MCF 10A (cell line): ENCODE measurements at regions not wholly inside any gene's neighbourhood (a gene's known extent, or its start where the extent isn't known, plus 50 kb on each side); places are given as distances from the start of the nearest gene placed in this dataset.
"Not testable (repeated sequence)": the region's sequence is repeated elsewhere in the genome, so short reads cannot be mapped to it uniquely, and the experiment has no call there.

ENCODE experiments used
- BruUV-seq: library from RNA; stranded (reverse); fragments of 400-500 nt; replicated peaks from 2 replicates; lab custom pipeline; 2021; lab: Mats Ljungman, UMichigan
- CTCF ChIA-PET: fragments of 300-600 bp; sonication (Branson Sonifier 250); formaldehyde crosslinking; extraction: SDS; loops from one replicate; lab custom pipeline; 2021; ENCODE audit warnings: antibody characterized with exemption, inconsistent platforms; lab: Yijun Ruan, JAX
- POLR2A ChIA-PET: fragments of 300-600, 350-650 bp; sonication (Branson Sonifier 250); formaldehyde crosslinking; extraction: SDS; loops from one replicate; lab custom pipeline; 2020; ENCODE audit warnings: antibody characterized with exemption, inconsistent platforms; lab: Yijun Ruan, JAX
- DNase-seq: peaks from one replicate; pipeline ENCODE4 v3.0.0-alpha.2; 2018; ENCODE audit not compliant: unreplicated experiment
- H3K27ac Mint-ChIP-seq: one replicate; pipeline ENCODE4 v1.8.0; 2022; ENCODE audit warnings: mild to moderate bottlenecking, low read depth, mixed read lengths; ENCODE audit not compliant: unreplicated experiment
- H3K27me3 Mint-ChIP-seq: one replicate; pipeline ENCODE4 v1.8.0; 2022; ENCODE audit warnings: mixed read lengths; ENCODE audit not compliant: insufficient read depth, unreplicated experiment
- H3K36me3 Mint-ChIP-seq: one replicate; pipeline ENCODE4 v1.8.0; 2022; ENCODE audit warnings: mild to moderate bottlenecking, moderate library complexity, mixed read lengths; ENCODE audit not compliant: insufficient read depth, unreplicated experiment
- H3K4me1 Mint-ChIP-seq: one replicate; pipeline ENCODE4 v1.8.0; 2022; ENCODE audit warnings: mixed read lengths; ENCODE audit not compliant: insufficient read depth, unreplicated experiment
- H3K4me3 Mint-ChIP-seq: one replicate; pipeline ENCODE4 v1.8.0; 2022; ENCODE audit warnings: mild to moderate bottlenecking, moderate library complexity, mixed read lengths; ENCODE audit not compliant: unreplicated experiment
- H3K9me3 Mint-ChIP-seq: one replicate; pipeline ENCODE4 v1.8.0; 2022; ENCODE audit warnings: mixed read lengths; ENCODE audit not compliant: unreplicated experiment
- intact Hi-C: fragments of 100-400 bp; cut with micrococcal nuclease; formaldehyde crosslinking; loops from 2 replicates; pipeline ENCODE4 v1.14.1; 2022
- TF ChIP-seq, protein P1 (sequence below): fragments of 200-600 bp; IDR thresholded peaks from one replicate; pipeline ENCODE4 v1.8.0; 2022; ENCODE audit warnings: antibody characterized with exemption, mild to moderate bottlenecking; ENCODE audit not compliant: unreplicated experiment

- H3K27ac Mint-ChIP-seq: no peak overlapping the region
- H3K9me3 Mint-ChIP-seq: no peaks in the 10 kb centered on the region
- TF ChIP-seq, protein P1, sequence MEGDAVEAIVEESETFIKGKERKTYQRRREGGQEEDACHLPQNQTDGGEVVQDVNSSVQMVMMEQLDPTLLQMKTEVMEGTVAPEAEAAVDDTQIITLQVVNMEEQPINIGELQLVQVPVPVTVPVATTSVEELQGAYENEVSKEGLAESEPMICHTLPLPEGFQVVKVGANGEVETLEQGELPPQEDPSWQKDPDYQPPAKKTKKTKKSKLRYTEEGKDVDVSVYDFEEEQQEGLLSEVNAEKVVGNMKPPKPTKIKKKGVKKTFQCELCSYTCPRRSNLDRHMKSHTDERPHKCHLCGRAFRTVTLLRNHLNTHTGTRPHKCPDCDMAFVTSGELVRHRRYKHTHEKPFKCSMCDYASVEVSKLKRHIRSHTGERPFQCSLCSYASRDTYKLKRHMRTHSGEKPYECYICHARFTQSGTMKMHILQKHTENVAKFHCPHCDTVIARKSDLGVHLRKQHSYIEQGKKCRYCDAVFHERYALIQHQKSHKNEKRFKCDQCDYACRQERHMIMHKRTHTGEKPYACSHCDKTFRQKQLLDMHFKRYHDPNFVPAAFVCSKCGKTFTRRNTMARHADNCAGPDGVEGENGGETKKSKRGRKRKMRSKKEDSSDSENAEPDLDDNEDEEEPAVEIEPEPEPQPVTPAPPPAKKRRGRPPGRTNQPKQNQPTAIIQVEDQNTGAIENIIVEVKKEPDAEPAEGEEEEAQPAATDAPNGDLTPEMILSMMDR: no peak
- H3K4me1 Mint-ChIP-seq: no peaks in the 10 kb centered on the region
- no peak overlapping the region for H3K4me3 Mint-ChIP-seq
- ChIA-PET POLR2A (no interaction called here), CTCF (no interaction called here)
- peaks cover 7% of the 10 kb centered on the region for H3K36me3 Mint-ChIP-seq
- DNase-seq: no peak
- H3K27me3 Mint-ChIP-seq: no peaks in the 10 kb centered on the region
- BruUV-seq: no TSS peak
- intact Hi-C loops: no loop called here
These were observed 56.9 kb upstream of the ZNF254 start for GRCh38 chr19:24029941-24030636.

DNA sequence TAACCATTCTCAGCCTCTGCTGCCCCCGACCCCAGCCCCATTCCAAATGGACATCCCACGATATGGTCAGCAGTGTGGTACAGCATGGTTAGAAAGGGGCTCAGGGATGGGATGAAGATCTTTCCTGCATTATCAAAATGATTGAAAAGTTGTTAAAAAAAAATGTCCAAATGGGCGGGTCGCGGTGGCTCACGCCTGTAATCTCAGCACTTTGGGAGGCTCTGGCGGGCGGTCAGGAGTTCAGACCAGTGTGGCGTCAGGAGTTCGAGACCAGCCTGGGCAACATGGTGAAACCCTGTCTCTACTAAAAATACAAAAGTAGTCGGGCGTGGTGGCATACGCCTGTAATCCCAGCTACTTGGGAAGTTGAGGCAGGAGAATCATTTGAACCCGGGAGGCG lies 54.3 kb upstream of the ZNF254 start:
- H3K27me3 Mint-ChIP-seq: no peaks in the 10 kb centered on the region
- H3K36me3 Mint-ChIP-seq: peaks cover 16% of the 10 kb centered on the region
- H3K9me3 Mint-ChIP-seq: no peaks in the 10 kb centered on the region
- H3K27ac Mint-ChIP-seq: peak overlapping the region; percentile 97
- H3K4me3 Mint-ChIP-seq: peak overlapping the region; percentile 94
- intact Hi-C loops: no loop called here
- peaks cover 8% of the 10 kb centered on the region for H3K4me1 Mint-ChIP-seq
- DNase-seq: no peak
- no TSS peak for BruUV-seq
- POLR2A ChIA-PET: interaction anchor here (0.5 to 2.6 kb wide), 14 partner anchors 10 to 783 kb away, joined by 3 to 19 read pairs (median 4); partner anchors contain the start of genes ZNF254, ZNF675, ZNF724 and ZNF91
- CTCF ChIA-PET: interaction anchor here (0.7 to 1.1 kb wide), 4 partner anchors 45 to 134 kb away, joined by 3 to 4 read pairs (median 3); no protein-coding TSS in a partner anchor
- TF ChIP-seq, protein P1: no peak

DNA sequence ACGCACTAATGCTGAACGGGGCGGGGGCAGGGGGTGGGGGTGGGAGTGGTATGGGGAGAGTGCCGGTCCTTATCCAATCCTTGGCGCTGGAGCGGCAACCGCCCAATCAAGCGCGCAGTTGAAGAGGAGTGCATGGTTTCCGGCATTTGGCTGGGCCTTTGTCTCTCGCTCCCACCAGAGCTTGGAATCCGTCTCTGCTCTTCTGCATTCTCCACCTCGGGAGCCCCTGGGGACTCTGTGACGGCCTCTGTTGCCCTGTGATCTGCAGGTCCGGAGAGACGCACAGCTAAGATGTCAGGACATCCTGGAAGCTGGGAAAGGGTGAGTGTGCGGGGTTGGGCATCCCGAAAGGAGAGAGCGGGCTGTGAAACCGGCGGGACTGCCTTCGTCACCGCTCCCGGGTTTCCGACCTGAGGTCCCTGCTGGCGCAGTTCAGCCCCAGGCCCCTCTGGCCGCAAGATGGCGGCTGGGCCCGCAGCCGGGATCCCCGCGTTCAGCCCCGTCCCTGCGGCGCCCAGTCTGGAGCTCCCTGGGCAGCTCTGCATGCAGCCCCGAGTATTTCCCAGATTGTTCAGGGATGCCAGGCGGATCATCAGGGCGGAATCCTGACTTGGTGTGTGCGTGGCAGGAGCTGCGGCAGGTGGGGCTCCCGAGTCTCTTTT lies 53.6 kb upstream of the ZNF254 start:
- intact Hi-C loops: no loop called here
- DNase-seq: peak; percentile 95
- ChIA-PET POLR2A (interaction anchor here (0.5 to 2.6 kb wide), 28 partner anchors 9 to 1619 kb away, joined by 3 to 19 read pairs (median 4); partner anchors contain the start of genes ZNF254, ZNF675, ZNF724 and ZNF91), CTCF (interaction anchor here (0.7 to 2.1 kb wide), 8 partner anchors 9 to 517 kb away, joined by 3 to 5 read pairs (median 3); no protein-coding TSS in a partner anchor)
- H3K27me3 Mint-ChIP-seq: no peaks in the 10 kb centered on the region
- peak overlapping the region; percentile 94 for H3K4me3 Mint-ChIP-seq
- H3K36me3 Mint-ChIP-seq: peaks cover 23% of the 10 kb centered on the region
- peaks cover 8% of the 10 kb centered on the region for H3K4me1 Mint-ChIP-seq
- BruUV-seq: no TSS peak
- no peaks in the 10 kb centered on the region for H3K9me3 Mint-ChIP-seq
- TF ChIP-seq, protein P1: no peak
- peak overlapping the region; percentile 97 for H3K27ac Mint-ChIP-seq

- H3K9me3 Mint-ChIP-seq: no peaks in the 10 kb centered on the region
- TF ChIP-seq, protein P1: no peak
- intact Hi-C loops: loop anchor here (1.0 kb wide), 1 partner anchor 20 kb away; no protein-coding TSS in a partner anchor
- DNase-seq: peak; percentile 62
- ChIA-PET CTCF (interaction anchor here (0.6 to 2.1 kb wide), 8 partner anchors 8 to 517 kb away, joined by 3 to 5 read pairs (median 3); no protein-coding TSS in a partner anchor), POLR2A (interaction anchor here (0.6 to 2.6 kb wide), 23 partner anchors 9 to 784 kb away, joined by 3 to 19 read pairs (median 4); partner anchors contain the start of genes ZNF254, ZNF675, ZNF724 and ZNF91)
- peak overlapping the region; percentile 94 for H3K4me3 Mint-ChIP-seq
- H3K36me3 Mint-ChIP-seq: peaks cover 28% of the 10 kb centered on the region
- peaks cover 8% of the 10 kb centered on the region for H3K4me1 Mint-ChIP-seq
- BruUV-seq: no TSS peak
- H3K27me3 Mint-ChIP-seq: no peaks in the 10 kb centered on the region
- peak overlapping the region; percentile 97 for H3K27ac Mint-ChIP-seq
These were observed 53.0 kb upstream of the ZNF254 start for GRCh38 chr19:24033963-24034342.

- DNase-seq, H3K4me1 Mint-ChIP-seq, H3K27ac Mint-ChIP-seq, BruUV-seq, intact Hi-C loops, H3K9me3 Mint-ChIP-seq, H3K27me3 Mint-ChIP-seq: not testable (repeated sequence)
- Mint-ChIP-seq H3K36me3 (peaks cover 39% of the 10 kb centered on the region), H3K4me3 (peak overlapping the region; percentile 94)
- ChIA-PET CTCF (interaction anchor here (0.5 to 0.6 kb wide), 2 partner anchors 9 to 257 kb away, joined by 3 read pairs; no protein-coding TSS in a partner anchor), POLR2A (interaction anchor here (0.6 to 2.5 kb wide), 5 partner anchors 8 to 675 kb away, joined by 4 to 13 read pairs (median 7); partner anchors contain the start of gene ZNF675)
These were observed 51.6 kb upstream of the ZNF254 start for GRCh38 chr19:24035261-24035880.
